ENCODE measurements at regions not wholly inside any gene's neighbourhood (a gene's known extent, or its start where the extent isn't known, plus 50 kb on each side); places are given as distances from the start of the nearest gene placed in this dataset.

GRCh38 chr5:91687430-91687829 is 304.3 kb upstream of the ARRDC3 start:
- no peaks in the 10 kb centered on the region for H3K9me3 ChIP-seq
- 75 to 79% methylated on average over 2 of the region's 2 CpGs for WGBS, 2 donors (ENCODE audit: low coverage in 1 of 2)
- no peak overlapping the region for H3K27ac ChIP-seq
- H3K4me1 ChIP-seq, result no peaks in the 10 kb centered on the region
- no peaks in the 10 kb centered on the region for H3K36me3 ChIP-seq
- no peak for DNase-seq
- intact Hi-C loops (cut with DNase I; ENCODE audit: low total_unique reads), result no loop called here
- H3K27me3 ChIP-seq, result no peaks in the 10 kb centered on the region
- TF ChIP-seq POLR2AphosphoS5 (IDR thresholded peaks at IDR 0.05) (no peak), POLR2A (IDR thresholded peaks at IDR 0.05) (no peak), CTCF (IDR thresholded peaks at IDR 0.05) (no peak), EP300 (IDR thresholded peaks at IDR 0.05; ENCODE audit: low read depth) (no peak)
- in situ Hi-C loops (cut with MboI; ENCODE audit: low pct_ligation_motif_present in 1 of 4, low pct_unique_long_range_greater_than_20kb in 1 of 4, low sequenced_read_pairs in 3 of 4), result no loop called here
- H3K4me3 ChIP-seq, result no peak overlapping the region

GRCh38 chr5:91684625-91685024 is 301.5 kb upstream of the ARRDC3 start:
- Histone ChIP-seq H3K27ac (no peak overlapping the region), H3K4me3 (no peak overlapping the region), H3K4me1 (no peaks in the 10 kb centered on the region), H3K9me3 (no peaks in the 10 kb centered on the region), H3K27me3 (no peaks in the 10 kb centered on the region), H3K36me3 (no peaks in the 10 kb centered on the region)
- DNase-seq, result no peak
- 42 to 89% methylated on average over 1 of the region's 1 CpG for WGBS, 2 donors (ENCODE audit: low coverage in 1 of 2)
- TF ChIP-seq POLR2A (IDR thresholded peaks at IDR 0.05) (no peak), POLR2AphosphoS5 (IDR thresholded peaks at IDR 0.05) (no peak), CTCF (IDR thresholded peaks at IDR 0.05) (no peak), EP300 (IDR thresholded peaks at IDR 0.05; ENCODE audit: low read depth) (no peak)
- in situ Hi-C loops (cut with MboI; ENCODE audit: low pct_ligation_motif_present in 1 of 4, low pct_unique_long_range_greater_than_20kb in 1 of 4, low sequenced_read_pairs in 3 of 4), result no loop called here
- intact Hi-C loops (cut with DNase I; ENCODE audit: low total_unique reads), result no loop called here

DNA sequence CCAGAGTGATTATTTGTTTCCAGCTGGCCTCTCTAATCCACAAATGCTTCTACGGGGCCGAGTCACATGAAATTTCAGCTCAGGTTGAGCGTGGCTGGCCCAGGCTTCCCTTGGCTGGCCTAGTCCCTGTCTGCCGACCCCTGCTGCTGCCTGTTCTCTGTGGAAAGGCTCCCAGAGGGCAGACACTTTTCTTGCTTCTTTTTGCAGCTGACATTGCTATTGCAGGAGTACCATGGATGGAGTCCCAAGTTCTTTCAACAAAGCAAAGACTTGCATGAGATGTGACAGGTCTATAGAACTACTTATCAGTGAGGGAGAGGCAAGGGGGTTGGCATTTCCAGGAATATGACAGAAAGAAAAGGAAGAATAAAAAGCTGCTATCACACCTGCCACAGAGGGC is 287.4 kb upstream of the ARRDC3 start:
- 20 to 61% methylated on average over 1 to 4 of the region's 4 CpGs for WGBS, 2 donors (ENCODE audit: low coverage in 1 of 2)
- H3K36me3 ChIP-seq, result no peaks in the 10 kb centered on the region
- no peaks in the 10 kb centered on the region for H3K4me1 ChIP-seq
- intact Hi-C loops (cut with DNase I; ENCODE audit: low total_unique reads), result no loop called here
- no peaks in the 10 kb centered on the region for H3K27me3 ChIP-seq
- in situ Hi-C loops (cut with MboI; ENCODE audit: low pct_ligation_motif_present in 1 of 4, low pct_unique_long_range_greater_than_20kb in 1 of 4, low sequenced_read_pairs in 3 of 4), result no loop called here
- no peak overlapping the region for H3K27ac ChIP-seq
- no peak overlapping the region for H3K4me3 ChIP-seq
- H3K9me3 ChIP-seq, result no peaks in the 10 kb centered on the region
- TF ChIP-seq POLR2AphosphoS5 (IDR thresholded peaks at IDR 0.05) (no peak), EP300 (IDR thresholded peaks at IDR 0.05; ENCODE audit: low read depth) (no peak), POLR2A (IDR thresholded peaks at IDR 0.05) (no peak)
- DNase-seq, result no peak

GRCh38 chr5:91670122-91670521 is 287.0 kb upstream of the ARRDC3 start:
- Histone ChIP-seq H3K27ac (no peak overlapping the region), H3K4me3 (no peak overlapping the region), H3K4me1 (no peaks in the 10 kb centered on the region), H3K9me3 (no peaks in the 10 kb centered on the region), H3K27me3 (no peaks in the 10 kb centered on the region), H3K36me3 (no peaks in the 10 kb centered on the region)
- 77 to 80% methylated on average over 2 of the region's 2 CpGs for WGBS, 2 donors (ENCODE audit: low coverage in 1 of 2)
- intact Hi-C loops (cut with DNase I; ENCODE audit: low total_unique reads) (no loop called here), in situ Hi-C loops (cut with MboI; ENCODE audit: low pct_ligation_motif_present in 1 of 4, low pct_unique_long_range_greater_than_20kb in 1 of 4, low sequenced_read_pairs in 3 of 4) (no loop called here)
- DNase-seq, result no peak
- TF ChIP-seq EP300 (IDR thresholded peaks at IDR 0.05; ENCODE audit: low read depth) (no peak), CTCF (IDR thresholded peaks at IDR 0.05) (no peak), POLR2AphosphoS5 (IDR thresholded peaks at IDR 0.05) (no peak), POLR2A (IDR thresholded peaks at IDR 0.05) (no peak)

DNA sequence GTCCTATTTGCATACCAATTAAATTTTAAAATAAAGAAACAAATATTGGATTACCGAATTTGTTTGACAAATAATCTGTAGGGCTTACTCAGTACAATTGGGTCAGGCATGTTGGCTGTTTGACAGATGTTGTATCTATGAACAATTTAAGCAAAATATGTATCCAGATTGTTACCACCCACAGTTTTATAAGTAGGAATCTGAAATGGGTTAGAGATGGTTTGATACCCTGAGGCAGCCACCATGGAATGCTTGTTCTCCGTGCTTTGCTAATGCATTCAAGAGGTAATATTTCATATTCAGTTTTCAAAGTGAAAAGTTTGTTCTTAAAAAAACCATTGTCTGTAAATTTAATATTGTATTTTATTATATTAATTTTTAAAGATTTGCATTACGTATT is 285.1 kb upstream of the ARRDC3 start:
- Histone ChIP-seq H3K36me3 (no peaks in the 10 kb centered on the region), H3K4me3 (no peak overlapping the region), H3K27me3 (no peaks in the 10 kb centered on the region), H3K27ac (no peak overlapping the region), H3K9me3 (no peaks in the 10 kb centered on the region), H3K4me1 (no peaks in the 10 kb centered on the region)
- TF ChIP-seq POLR2A (IDR thresholded peaks at IDR 0.05) (no peak), CTCF (IDR thresholded peaks at IDR 0.05) (no peak), POLR2AphosphoS5 (IDR thresholded peaks at IDR 0.05) (no peak), EP300 (IDR thresholded peaks at IDR 0.05; ENCODE audit: low read depth) (no peak)
- in situ Hi-C loops (cut with MboI; ENCODE audit: low pct_ligation_motif_present in 1 of 4, low pct_unique_long_range_greater_than_20kb in 1 of 4, low sequenced_read_pairs in 3 of 4), result no loop called here
- 84 to 87% methylated on average over 3 of the region's 3 CpGs for WGBS, 2 donors (ENCODE audit: low coverage in 1 of 2)
- intact Hi-C loops (cut with DNase I; ENCODE audit: low total_unique reads), result no loop called here
- DNase-seq, result no peak
